ENCODE measurements at regions not wholly inside any gene's neighbourhood (a gene's known extent, or its start where the extent isn't known, plus 50 kb on each side); places are given as distances from the start of the nearest gene placed in this dataset.

DNA sequence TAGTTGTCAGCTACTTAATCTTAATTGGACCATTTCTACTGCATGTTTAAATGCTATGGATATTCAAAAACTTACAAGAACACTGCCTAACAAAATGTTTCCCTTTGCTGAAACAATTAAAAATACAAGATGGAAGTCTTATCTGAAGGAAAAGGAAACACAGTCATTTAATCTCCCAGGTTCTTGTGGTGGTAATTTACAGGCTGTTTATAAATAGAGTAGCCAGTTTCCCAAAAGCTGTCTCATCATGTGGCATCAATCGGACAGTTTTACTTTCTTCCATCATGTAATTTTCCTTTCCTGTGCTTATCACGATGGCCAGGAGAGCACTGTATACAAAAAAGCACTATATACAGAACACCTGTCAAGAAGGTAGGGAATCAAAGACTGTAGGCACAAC is 368.1 kb downstream of the ZEB2 start:
- no peak for DNase-seq

GRCh38 chr2:144151405-144151804 is 368.5 kb downstream of the ZEB2 start:
- no peak for DNase-seq

DNA sequence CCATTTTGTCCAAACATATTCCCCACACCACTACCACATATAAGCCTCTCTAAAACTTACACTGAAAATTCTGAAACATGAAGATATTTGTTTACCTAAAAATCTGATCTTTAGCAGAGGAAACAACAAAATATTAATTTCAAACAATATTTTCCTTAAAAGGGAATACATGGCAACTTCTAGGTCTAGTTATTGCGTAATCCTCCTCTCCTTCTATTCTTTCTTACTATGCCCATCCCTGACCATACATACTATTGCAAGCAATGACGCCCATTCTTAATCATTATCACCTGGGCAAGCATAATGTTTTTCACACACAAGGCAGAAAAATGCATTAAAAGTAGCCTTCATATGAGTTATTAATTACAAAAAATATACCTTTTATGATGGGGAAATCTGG is 372.6 kb downstream of the ZEB2 start:
- DNase-seq, result no peak

GRCh38 chr2:144146876-144147275 is 373.0 kb downstream of the ZEB2 start:
- DNase-seq, result no peak

GRCh38 chr2:144146076-144146475 is 373.8 kb downstream of the ZEB2 start:
- DNase-seq, result no peak

DNA sequence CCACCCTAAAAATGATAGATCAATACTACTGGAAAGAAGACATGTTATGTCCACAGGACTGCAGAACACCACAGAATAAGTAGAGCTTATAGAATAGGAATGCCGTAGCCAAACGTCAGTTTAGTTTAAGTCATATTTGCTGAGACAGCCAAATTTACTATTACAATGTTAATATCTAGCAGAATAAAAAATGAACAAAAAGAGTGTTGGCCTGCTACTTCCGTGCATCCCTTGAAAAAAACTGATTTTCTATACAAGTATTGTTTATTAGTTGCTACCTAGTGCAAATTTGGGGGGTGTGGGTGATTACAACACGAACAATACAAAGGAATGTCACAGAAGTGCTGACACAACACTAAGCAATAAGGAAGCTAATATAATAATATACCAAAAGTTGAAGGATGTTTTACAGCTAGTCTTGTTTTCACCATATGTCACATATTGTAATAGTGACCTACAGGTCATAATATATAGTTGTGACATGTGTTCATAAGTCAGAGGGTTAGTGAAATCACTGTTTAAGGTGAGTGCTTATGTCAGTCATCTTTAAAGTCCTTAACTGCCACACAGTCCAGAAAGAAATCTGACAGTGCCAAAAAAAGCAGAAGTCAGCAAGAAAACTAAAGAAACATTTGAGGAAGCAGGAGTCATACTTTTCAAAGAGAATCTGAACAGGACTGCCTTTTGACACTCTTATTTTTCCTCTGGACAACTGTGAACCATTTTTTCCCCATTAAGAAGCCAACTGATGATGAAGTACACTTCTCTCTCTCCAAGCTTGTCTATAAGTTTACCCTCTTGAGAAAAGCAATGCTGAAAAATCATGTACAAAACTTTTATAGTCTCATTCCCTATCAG is 376.4 kb downstream of the ZEB2 start:
- DNase-seq, result no peak

DNA sequence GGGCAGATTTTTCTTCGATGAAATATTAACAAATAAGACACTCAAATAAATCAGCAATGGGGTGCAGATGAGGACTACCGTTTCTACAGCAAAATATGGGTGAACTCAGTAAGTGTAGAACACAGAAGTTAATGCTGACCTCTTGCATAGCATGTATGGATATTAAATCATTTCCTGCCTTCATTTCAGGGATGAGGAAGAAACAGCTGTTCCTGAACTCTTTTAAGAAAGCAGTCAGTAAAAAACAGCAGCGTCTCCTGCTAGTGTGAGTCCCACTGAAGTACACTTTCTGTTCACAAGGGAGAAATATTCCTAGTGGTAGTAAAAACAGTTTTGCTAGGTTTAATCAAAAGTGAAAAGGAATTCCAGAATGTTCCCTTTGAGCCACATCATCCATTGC is 379.0 kb downstream of the ZEB2 start:
- DNase-seq, result no peak

GRCh38 chr2:144137705-144138428 is 382.1 kb downstream of the ZEB2 start:
- no peak for DNase-seq

GRCh38 chr2:144137272-144137671 is 382.6 kb downstream of the ZEB2 start:
- DNase-seq, result no peak

DNA sequence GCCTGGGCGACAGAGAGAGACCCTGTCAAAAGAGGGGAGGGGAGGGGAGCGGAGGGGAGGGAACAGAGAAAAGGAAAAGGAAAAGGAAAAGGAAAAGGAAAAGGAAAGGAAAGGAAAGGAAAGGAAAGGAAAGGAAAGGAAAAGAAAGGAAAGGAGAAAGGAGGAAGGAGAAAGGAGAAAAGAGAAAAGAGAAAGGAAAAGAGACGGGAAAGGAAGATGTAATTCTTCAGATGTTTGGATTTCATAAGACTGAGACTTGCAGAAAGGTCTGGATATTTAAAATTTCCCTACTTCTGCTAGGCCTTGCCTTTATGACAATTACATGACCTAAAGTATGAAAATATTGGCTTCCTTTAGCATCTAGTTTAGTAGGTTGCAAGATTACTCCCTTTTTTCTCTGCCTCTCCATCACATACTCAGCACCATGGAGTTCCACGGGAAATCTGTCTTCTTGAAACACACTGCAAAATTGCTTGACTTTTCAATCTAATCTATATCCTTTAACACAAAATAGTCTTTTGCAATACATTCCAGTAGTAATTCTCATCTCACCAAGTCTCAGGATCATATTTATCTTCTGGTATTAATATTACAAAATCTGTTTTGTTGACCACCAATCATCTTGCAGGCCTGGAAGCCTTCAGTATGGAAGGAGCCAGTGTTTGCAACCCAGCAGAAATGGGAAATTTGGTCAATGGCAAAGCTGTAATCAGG is 383.5 kb downstream of the ZEB2 start:
- DNase-seq, result no peak

DNA sequence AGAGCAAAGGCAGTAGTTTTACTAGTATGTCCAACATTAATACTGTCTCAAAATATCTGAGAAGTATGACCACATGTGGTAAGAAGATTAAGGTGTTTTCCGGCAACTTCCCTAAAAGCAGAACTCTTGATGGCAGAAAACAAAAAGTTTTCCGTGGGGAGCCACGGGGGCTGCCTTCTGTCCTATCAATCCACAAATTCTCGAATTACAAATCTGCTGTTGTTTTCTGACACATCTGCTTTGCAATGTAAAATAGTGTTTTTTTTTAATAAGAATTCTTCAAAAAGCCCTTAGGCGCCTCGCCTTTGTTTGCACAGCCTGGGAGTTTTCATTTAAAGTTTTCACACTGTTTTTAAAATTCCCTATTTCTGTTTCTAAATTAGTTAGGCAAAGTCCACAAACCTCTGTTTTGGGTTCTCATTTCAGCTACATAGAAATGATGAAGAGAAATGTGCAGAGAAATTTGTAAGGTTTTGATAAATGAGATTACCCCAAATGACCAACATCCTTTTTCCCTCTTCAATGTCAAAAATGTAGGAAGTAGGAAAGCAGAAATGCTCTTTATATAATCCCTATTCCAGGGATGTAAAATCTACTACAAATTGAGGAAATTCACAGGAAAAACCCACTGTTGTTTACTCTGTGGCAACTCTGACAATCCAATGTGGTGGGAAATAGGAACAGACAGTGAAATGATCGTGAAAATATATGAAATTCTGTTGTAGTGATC is 385.8 kb downstream of the ZEB2 start:
- DNase-seq, result no peak

DNA sequence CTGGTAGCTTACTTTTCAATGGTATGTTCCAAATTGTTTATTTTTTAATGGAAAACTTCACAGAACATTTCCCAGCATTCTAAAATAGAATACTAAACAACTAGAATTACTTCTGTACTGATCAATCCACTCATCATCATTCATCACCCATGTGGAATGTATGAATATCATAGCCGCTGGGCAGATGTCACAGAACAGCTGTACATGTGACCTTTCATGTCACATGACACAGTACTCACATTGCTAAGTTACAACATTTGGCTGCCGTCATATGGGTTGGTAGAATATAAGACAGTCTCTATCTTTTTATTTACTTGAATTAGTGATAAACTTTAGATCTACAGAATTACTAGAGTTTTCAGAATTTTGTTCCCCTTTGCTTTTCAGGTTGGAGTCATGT is 387.6 kb downstream of the ZEB2 start:
- DNase-seq, result no peak

- DNase-seq, result no peak
Observed at GRCh38 chr2:144131042-144131441, 388.9 kb downstream of the ZEB2 start.

GRCh38 chr2:144130551-144130950 is 389.4 kb downstream of the ZEB2 start:
- DNase-seq, result no peak

DNA sequence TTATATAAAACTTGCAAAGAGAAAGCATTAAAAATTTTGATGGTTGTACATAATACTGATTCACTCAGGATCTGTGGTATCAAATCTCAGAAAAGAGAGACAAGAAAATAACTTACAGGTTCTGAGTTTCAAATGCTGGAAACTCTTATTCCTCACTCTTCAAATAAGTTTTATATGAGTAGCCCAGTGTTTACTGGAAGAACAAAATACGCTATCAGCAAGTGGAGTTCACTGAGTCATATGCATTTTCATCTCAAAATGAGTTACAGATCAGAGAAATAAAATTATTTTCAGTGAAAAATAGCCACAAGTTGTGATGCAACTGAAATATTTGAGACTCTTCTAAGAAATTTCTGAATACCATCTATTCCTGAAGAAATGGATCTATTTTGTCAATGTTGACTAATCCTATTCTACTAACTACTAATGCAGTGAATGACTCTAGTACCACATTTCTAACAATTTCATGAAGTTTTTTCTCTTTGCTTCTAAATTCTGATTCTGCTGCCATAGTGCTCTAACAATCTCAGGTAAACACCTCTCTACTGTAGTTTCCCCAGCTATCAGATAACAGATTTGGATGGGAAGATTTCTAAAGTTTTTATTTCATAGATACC is 391.7 kb downstream of the ZEB2 start:
- no peak for DNase-seq

DNA sequence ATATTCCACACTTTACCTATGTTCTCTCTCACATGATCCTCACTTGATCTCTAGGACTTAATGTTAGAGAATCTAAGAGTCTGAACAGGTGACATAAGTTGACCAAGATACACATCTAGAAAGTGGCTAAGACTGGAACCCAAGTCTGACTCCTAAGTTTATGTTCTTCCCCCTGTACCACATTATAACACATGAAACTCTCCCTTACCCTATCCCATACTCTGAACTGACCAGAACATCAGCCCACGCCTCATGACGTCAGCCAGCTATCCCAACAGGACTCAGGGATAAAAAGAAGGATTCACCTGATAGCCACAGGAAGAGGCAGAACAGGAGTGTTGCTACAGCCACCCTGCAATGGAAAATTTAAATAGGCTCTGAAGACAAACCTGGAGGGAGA is 392.2 kb downstream of the ZEB2 start:
- DNase-seq, result no peak

DNA sequence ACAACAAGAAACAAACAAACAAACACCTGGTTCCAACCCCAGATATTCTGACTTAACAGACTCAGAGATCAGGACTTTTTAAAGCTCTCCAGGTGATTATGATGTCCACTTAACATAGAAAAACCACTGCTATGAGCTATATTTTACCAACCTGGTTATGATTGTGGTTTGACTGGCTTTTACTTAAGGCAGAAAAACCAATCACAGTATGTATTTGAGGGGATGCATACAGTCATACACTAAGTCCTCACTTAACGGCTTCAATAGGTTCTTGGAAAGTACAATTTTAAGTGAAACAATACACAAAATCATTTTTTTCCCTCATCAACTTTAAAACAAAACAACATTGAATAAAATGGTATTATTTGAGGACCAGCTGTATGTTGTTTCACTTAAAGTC is 393.6 kb downstream of the ZEB2 start:
- DNase-seq, result no peak

GRCh38 chr2:144125751-144126150 is 394.2 kb downstream of the ZEB2 start:
- DNase-seq, result no peak

DNA sequence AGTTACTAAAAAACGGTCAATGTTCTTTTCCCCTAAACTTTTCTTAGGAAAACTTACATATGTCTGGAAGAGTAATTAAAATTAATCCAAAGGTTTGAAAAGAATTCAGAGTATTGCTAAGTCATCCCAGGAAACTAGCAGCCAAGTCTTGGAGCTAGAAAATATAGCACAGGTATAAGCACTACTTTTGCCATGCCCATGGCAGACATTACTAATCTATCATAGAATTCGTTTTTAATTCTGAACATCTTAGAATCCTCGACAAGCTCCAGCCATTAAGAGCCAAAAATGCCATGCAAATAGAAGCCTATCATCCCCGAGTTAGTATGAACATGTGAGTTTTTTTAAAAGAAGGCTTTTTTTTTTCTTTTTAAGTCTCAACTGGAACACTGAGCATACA is 395.0 kb downstream of the ZEB2 start:
- no peak for DNase-seq

DNA sequence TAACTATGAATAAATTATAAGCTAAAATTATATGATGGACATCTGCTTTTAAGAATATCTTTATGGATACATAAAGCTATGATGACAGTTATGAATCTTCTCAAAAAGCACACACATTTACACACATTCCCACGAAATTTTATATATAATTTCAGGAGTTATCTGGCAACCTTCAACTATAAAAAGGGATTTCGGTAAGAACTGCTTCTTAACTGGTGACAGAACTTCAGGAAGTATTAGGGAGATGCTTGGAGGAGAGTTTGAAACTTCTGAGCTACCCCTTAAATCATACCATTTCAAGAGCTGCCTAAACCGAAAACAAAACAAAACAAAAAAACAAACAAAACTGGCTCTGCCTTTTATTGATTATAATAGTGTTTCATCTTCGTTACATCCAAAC is 399.4 kb downstream of the ZEB2 start:
- no peak for DNase-seq

GRCh38 chr2:144117086-144117485 is 402.8 kb downstream of the ZEB2 start:
- no peak for DNase-seq

- DNase-seq, result no peak
Observed at GRCh38 chr2:144115739-144116291, 404.1 kb downstream of the ZEB2 start.

All from NCI-H526 treated with DMSO at 0.1 percent for 48 hours (cell line).